Gastroesophageal sphincter (tissue), 4 donors: ENCODE measurements at regions not wholly inside any gene's neighbourhood (a gene's known extent, or its start where the extent isn't known, plus 50 kb on each side); places are given as distances from the start of the nearest gene placed in this dataset.

Experiments
- ATAC-seq: fragments of 150-250 bp; one replicate; pipeline ENCODE4 v1.9.1; 2016; ENCODE audit warnings: mild to moderate bottlenecking, moderate library complexity
- H3K27ac ChIP-seq, 4 donors: fragments of 200-600 bp; sonication (generic) in 3 of 4; 1 replicate in 3 of 4; 2 replicates in 1 of 4; pipeline ENCODE4 v1.5.1; 2016 to 2019
- H3K27me3 ChIP-seq: fragments of 200-600 bp; sonication (generic); one replicate; pipeline ENCODE4 v1.5.1; 2019
- H3K36me3 ChIP-seq, 2 donors: fragments of 200-600 bp; sonication (generic); one replicate each; pipeline ENCODE4 v1.5.1; 2019; ENCODE audit warnings: control low read depth in 1 of 2
- H3K4me1 ChIP-seq, 3 donors: fragments of 200-600 bp; sonication (generic); 1 replicate in 2 of 3; 2 replicates in 1 of 3; pipeline ENCODE4 v1.5.1; 2016 to 2019; ENCODE audit warnings: control low read depth in 2 of 3
- H3K4me3 ChIP-seq, 2 donors: fragments of 200-600 bp; sonication (generic); one replicate each; pipeline ENCODE4 v1.5.1; 2019; ENCODE audit warnings: mild to moderate bottlenecking in 1 of 2, moderate library complexity in 1 of 2
- H3K9me3 ChIP-seq, 3 donors: fragments of 200-600 bp; sonication (generic); one replicate each; pipeline ENCODE4 v1.5.1; 2017 to 2019; ENCODE audit warnings: control low read depth in 2 of 3
- EP300 ChIP-seq: sonication (generic); formaldehyde crosslinking; IDR thresholded peaks from one replicate; pipeline ENCODE4 v1.6.1; 2017; ENCODE audit warnings: antibody characterized with exemption, mild to moderate bottlenecking
- POLR2A ChIP-seq, 2 donors: fragments of 450-650 bp; IDR thresholded peaks; one replicate each; pipeline ENCODE4 v1.6.1; 2017; ENCODE audit warnings: antibody characterized with exemption in 2 of 2, mild to moderate bottlenecking in 2 of 2, moderate library complexity in 1 of 2
- POLR2AphosphoS5 ChIP-seq: sonication (generic); formaldehyde crosslinking; IDR thresholded peaks from one replicate; pipeline ENCODE4 v1.6.1; 2017; ENCODE audit warnings: antibody characterized with exemption
- WGBS, 2 donors: methylation state at CpG; one replicate each; pipeline ENCODE4 v1.1.5; 2018; ENCODE audit warnings: low coverage in 1 of 2; 5-methylcytosine and 5-hydroxymethylcytosine counted together
- TF ChIP-seq, protein P1 (sequence below), 4 experiments: fragments of 200-600 bp in 2 of 4; fragments of 450-650 bp in 2 of 4; sonication (generic) in 1 of 4; IDR thresholded peaks; one replicate each; pipeline ENCODE4 v1.5.1; 2017 to 2019; ENCODE audit warnings: antibody characterized with exemption in 4 of 4, mild to moderate bottlenecking in 2 of 4, moderate library complexity in 2 of 4

DNA sequence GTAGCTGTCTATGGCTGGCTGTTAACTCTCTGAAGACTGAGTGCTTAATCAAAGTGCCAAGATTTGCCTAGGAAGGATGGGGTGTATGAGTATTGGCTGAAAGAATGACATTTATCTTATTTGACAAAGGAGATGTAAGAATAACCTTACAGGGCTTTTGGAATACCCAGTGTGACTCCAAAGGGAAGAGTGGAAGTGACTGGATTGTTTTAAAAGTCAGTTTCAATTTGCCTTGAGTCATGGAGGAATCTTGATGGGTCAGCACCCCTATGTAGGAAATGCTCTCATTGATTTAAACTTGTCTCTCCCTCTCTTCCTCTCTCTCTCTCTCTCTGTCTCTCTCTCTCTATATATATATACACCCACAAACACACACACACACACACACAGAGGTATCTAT is 118.4 kb upstream of the CLDN10 start:
- no peak for ATAC-seq
- H3K27me3 ChIP-seq, result no peaks in the 10 kb centered on the region
- TF ChIP-seq EP300, result no peak
- TF ChIP-seq, protein P1, sequence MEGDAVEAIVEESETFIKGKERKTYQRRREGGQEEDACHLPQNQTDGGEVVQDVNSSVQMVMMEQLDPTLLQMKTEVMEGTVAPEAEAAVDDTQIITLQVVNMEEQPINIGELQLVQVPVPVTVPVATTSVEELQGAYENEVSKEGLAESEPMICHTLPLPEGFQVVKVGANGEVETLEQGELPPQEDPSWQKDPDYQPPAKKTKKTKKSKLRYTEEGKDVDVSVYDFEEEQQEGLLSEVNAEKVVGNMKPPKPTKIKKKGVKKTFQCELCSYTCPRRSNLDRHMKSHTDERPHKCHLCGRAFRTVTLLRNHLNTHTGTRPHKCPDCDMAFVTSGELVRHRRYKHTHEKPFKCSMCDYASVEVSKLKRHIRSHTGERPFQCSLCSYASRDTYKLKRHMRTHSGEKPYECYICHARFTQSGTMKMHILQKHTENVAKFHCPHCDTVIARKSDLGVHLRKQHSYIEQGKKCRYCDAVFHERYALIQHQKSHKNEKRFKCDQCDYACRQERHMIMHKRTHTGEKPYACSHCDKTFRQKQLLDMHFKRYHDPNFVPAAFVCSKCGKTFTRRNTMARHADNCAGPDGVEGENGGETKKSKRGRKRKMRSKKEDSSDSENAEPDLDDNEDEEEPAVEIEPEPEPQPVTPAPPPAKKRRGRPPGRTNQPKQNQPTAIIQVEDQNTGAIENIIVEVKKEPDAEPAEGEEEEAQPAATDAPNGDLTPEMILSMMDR (IDR thresholded peaks at IDR 0.05), result no peak
- no peak for TF ChIP-seq POLR2AphosphoS5
- no peak for TF ChIP-seq POLR2A (IDR thresholded peaks at IDR 0.05)
- H3K9me3 ChIP-seq, result no peaks in the 10 kb centered on the region
- no peaks in the 10 kb centered on the region for H3K36me3 ChIP-seq
- no peak overlapping the region for H3K27ac ChIP-seq
- H3K4me3 ChIP-seq, result no peak overlapping the region
- H3K4me1 ChIP-seq, result no peaks in the 10 kb centered on the region

DNA sequence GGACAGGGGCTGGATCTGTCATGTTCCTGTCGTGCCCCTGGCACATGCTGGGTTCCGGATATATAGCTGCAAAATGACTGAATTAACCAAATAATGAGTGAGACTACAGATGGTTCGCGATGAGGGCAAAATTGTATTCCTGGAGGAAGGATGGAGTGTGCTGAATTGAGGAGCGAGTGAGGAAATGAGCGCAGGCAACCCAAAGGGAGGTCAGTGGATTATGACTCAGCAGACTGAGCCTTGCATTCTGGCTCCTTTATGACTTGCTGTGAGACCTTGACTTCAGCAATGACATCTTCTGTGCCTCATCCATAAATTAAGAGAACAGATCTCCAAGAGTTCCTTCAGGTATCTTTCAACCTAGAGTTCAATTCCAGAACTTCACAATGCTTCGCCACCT is 115.0 kb upstream of the CLDN10 start:
- TF ChIP-seq, protein P1 (IDR thresholded peaks at IDR 0.05), result no peak
- TF ChIP-seq EP300 (no peak), POLR2A (IDR thresholded peaks at IDR 0.05) (no peak), POLR2AphosphoS5 (no peak)
- WGBS, 2 donors, result 86 to 89% methylated on average over 3 to 7 of the region's 7 CpGs

DNA sequence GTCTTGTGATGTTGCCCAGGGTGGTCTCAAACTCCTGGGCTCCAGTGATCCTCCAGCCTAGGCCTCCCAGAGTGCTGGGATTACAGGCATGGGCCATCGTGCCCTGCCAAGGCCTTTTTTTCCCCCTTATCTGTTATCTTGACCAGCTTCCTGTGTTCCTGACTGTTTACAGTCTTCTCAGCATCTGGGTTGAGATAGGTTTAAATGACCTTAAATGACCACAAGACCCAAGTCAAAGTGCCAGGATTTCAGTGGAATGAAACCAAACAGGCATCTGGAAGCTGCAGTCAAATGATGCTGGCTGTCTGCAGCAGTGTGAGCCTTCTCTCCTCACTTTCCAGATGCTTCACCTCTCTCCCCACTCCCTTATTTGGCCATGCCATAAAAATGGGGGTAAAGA is 114.2 kb upstream of the CLDN10 start:
- Histone ChIP-seq H3K9me3 (no peaks in the 10 kb centered on the region), H3K27ac (no peak overlapping the region), H3K4me3 (no peak overlapping the region), H3K36me3 (no peaks in the 10 kb centered on the region), H3K27me3 (no peaks in the 10 kb centered on the region), H3K4me1 (no peaks in the 10 kb centered on the region)
- TF ChIP-seq, protein P1 (IDR thresholded peaks at IDR 0.05), result no peak
- TF ChIP-seq POLR2A (IDR thresholded peaks at IDR 0.05), result no peak
- TF ChIP-seq EP300, result no peak
- no peak for TF ChIP-seq POLR2AphosphoS5
- WGBS, 2 donors, result 43 to 75% methylated on average over 1 of the region's 1 CpG
- no peak for ATAC-seq

More for the DNA sequence above, 115.0 kb upstream of the CLDN10 start:
- Histone ChIP-seq H3K27ac (no peak overlapping the region), H3K9me3 (no peaks in the 10 kb centered on the region), H3K27me3 (no peaks in the 10 kb centered on the region), H3K4me1 (no peaks in the 10 kb centered on the region), H3K4me3 (no peak overlapping the region), H3K36me3 (no peaks in the 10 kb centered on the region)
- no peak for ATAC-seq

DNA sequence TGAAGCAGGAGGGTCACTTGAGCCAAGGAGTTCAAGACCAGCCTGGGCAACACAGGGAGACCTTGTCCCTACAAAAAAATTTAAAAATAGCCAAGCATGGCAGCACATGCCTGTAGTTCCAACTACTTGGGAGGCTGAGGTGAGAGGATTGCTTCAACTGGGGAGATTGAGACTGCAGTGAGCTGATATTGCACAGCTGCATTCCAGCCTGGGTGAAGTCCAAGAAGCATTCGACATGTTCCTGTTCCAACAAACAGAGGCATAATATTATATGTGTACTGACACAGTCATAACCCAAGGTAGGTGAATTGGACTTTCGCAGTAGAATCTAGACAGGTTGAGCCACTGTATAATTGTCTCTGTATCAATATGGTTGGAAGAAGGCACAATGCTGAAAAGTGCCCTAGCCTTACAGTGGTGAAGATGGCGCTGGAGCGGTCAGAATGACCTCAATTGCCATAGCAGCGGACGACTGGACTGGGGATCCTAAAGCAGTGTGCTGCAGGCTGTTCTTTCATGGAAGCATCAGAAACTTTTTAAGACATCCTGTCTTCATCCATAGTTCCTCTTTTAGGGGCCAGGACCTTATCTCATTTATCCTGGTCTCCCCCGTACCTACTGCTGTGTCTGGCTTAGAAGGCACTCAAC is 112.0 kb upstream of the CLDN10 start:
- ATAC-seq, result no peak
- Histone ChIP-seq H3K4me3 (no peak overlapping the region), H3K27me3 (no peaks in the 10 kb centered on the region), H3K9me3 (no peaks in the 10 kb centered on the region), H3K36me3 (no peaks in the 10 kb centered on the region), H3K4me1 (no peaks in the 10 kb centered on the region), H3K27ac (no peak overlapping the region)
- WGBS, 2 donors, result 79 to 83% methylated on average over 5 to 7 of the region's 7 CpGs
- TF ChIP-seq POLR2AphosphoS5 (no peak), POLR2A (IDR thresholded peaks at IDR 0.05) (no peak), EP300 (no peak)
- TF ChIP-seq, protein P1 (IDR thresholded peaks at IDR 0.05), result no peak

DNA sequence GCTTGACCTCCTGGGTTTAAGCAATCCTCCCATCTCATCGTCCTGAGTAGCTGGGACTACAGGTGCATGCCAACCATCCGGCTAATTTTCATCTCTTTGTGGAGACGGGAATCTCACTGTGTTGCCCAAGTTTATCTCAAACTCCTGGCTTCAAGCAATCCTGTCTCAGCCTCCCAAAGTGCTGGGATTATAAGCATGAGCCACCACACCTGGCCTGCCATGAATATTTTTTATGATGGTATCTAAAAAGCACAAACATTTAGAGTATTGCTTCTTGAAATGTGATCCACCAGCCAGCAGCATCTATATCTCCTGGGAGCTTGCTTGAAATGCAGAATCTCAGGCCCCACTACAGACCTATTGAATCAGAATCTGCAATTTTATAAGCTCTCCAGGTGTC is 111.2 kb upstream of the CLDN10 start:
- H3K9me3 ChIP-seq, result no peaks in the 10 kb centered on the region
- WGBS, 2 donors, result 68 to 70% methylated on average over 3 of the region's 3 CpGs
- no peak for ATAC-seq

More for the DNA sequence above, 111.2 kb upstream of the CLDN10 start:
- no peaks in the 10 kb centered on the region for H3K4me1 ChIP-seq
- TF ChIP-seq, protein P1 (IDR thresholded peaks at IDR 0.05), result no peak
- TF ChIP-seq POLR2AphosphoS5, result no peak
- TF ChIP-seq EP300, result no peak
- no peak for TF ChIP-seq POLR2A (IDR thresholded peaks at IDR 0.05)
- H3K27me3 ChIP-seq, result no peaks in the 10 kb centered on the region
- H3K4me3 ChIP-seq, result no peak overlapping the region
- no peaks in the 10 kb centered on the region for H3K36me3 ChIP-seq
- H3K27ac ChIP-seq, result no peak overlapping the region
